ENCODE measurements at regions not wholly inside any gene's neighbourhood (a gene's known extent, or its start where the extent isn't known, plus 50 kb on each side); places are given as distances from the start of the nearest gene placed in this dataset.
"Not testable (repeated sequence)": the region's sequence is repeated elsewhere in the genome, so short reads cannot be mapped to it uniquely, and the experiment has no call there.

DNA sequence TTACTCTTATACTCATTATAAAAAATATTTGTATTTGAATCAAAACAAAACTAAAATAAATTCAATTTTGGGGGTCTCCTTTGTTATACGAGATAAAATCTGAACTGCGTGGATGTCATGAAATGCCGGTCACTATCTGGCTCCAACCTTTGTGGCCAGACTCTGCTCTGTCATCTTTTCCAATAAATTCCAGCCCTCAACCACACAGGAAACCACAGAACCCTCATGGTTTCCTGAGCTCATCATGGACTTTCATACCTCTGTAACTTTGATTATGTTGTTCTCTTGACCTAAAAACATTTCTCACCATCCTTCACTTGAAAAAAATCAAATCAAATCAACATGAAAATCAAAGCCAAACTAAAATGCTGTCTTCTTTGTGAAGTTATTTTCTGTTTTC lies 724.7 kb downstream of the METTL4 start:
- Histone ChIP-seq H2BK120ac (ENCODE audit: low read depth, low read length) (no peak overlapping the region), H3K9me3 (ENCODE audit: control insufficient read depth, low read length) (no peaks in the 10 kb centered on the region), H3K27me3 (ENCODE audit: control insufficient read depth in 1 of 2, insufficient read depth in 1 of 2, low read length in 2 of 2) (no peaks in the 10 kb centered on the region), H3K27ac (ENCODE audit: low read length, poor library complexity, severe bottlenecking) (no peak overlapping the region), H2BK12ac (ENCODE audit: low read length in 2 of 2) (no peak overlapping the region), H3K4me2 (ENCODE audit: low read length, poor library complexity, severe bottlenecking) (no peak overlapping the region), H3K79me1 (replicated peaks; ENCODE audit: low read length, poor library complexity, severe bottlenecking) (no peaks in the 10 kb centered on the region), H2AK5ac (ENCODE audit: low read length, severe bottlenecking) (no peak overlapping the region), H3K4me3 (ENCODE audit: insufficient read depth in 1 of 2, low read depth in 1 of 2, low read length in 2 of 2) (no peak overlapping the region), H3K14ac (ENCODE audit: low read length in 2 of 2) (no peak overlapping the region), H3K36me3 (ENCODE audit: control insufficient read depth in 1 of 2, insufficient read depth in 2 of 2, low read depth in 1 of 2, low read length in 2 of 2) (no peaks in the 10 kb centered on the region), H3K18ac (ENCODE audit: low read depth in 1 of 2, low read length in 2 of 2) (no peak overlapping the region), H3K9ac (ENCODE audit: low read length) (no peak overlapping the region), H2AFZ (ENCODE audit: low read depth, low read length) (no peak overlapping the region), H3K4me1 (ENCODE audit: control insufficient read depth, insufficient read depth, low read depth, low read length) (peaks cover 2% of the 10 kb centered on the region), H2BK15ac (ENCODE audit: low read depth, poor library complexity, severe bottlenecking) (no peak overlapping the region), H2BK5ac (ENCODE audit: low read depth, low read length, poor library complexity, severe bottlenecking) (no peak overlapping the region), H3K4ac (ENCODE audit: low read depth in 1 of 2, low read length in 2 of 2) (no peak overlapping the region), H4K8ac (ENCODE audit: low read length) (no peak overlapping the region), H4K91ac (ENCODE audit: low read length) (no peak overlapping the region), H3K23ac (ENCODE audit: low read length in 2 of 2) (no peak overlapping the region)
- no peak for DNase-seq
- WGBS: 59% methylated on average over 3 of the region's 3 CpGs

DNA sequence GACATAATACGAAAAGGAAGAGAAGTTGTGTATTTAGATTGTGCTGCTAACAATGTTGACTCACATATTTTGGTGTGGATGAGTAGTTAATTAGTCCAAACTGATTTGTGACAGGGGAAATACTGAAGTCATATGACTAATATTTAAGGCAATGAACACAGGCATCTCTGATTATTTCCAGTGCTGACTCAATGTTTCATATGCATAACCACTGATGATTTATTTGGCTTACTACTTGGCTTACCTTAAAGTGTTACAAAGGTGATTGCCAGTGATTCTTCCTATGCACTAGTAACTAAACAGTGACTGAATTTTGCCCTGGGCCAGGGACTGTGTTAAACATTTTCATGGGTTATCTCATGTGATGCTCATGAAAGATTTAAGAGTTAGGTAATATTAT lies 722.6 kb downstream of the METTL4 start:
- Histone ChIP-seq H2AFZ (ENCODE audit: low read depth, low read length) (no peak overlapping the region), H3K18ac (ENCODE audit: low read depth in 1 of 2, low read length in 2 of 2) (no peak overlapping the region), H3K4me2 (ENCODE audit: low read length, poor library complexity, severe bottlenecking) (no peak overlapping the region), H2BK15ac (ENCODE audit: low read depth, poor library complexity, severe bottlenecking) (no peak overlapping the region), H3K23ac (ENCODE audit: low read length in 2 of 2) (no peak overlapping the region), H3K4me3 (ENCODE audit: insufficient read depth in 1 of 2, low read depth in 1 of 2, low read length in 2 of 2) (no peak overlapping the region), H4K91ac (ENCODE audit: low read length) (no peak overlapping the region), H4K8ac (ENCODE audit: low read length) (no peak overlapping the region), H2BK120ac (ENCODE audit: low read depth, low read length) (no peak overlapping the region), H2AK5ac (ENCODE audit: low read length, severe bottlenecking) (no peak overlapping the region), H3K9me3 (ENCODE audit: control insufficient read depth, low read length) (no peaks in the 10 kb centered on the region), H2BK5ac (ENCODE audit: low read depth, low read length, poor library complexity, severe bottlenecking) (no peak overlapping the region), H3K27ac (ENCODE audit: low read length, poor library complexity, severe bottlenecking) (no peak overlapping the region), H3K14ac (ENCODE audit: low read length in 2 of 2) (no peak overlapping the region), H3K9ac (ENCODE audit: low read length) (no peak overlapping the region), H3K79me1 (replicated peaks; ENCODE audit: low read length, poor library complexity, severe bottlenecking) (no peaks in the 10 kb centered on the region), H3K4me1 (ENCODE audit: control insufficient read depth, insufficient read depth, low read depth, low read length) (peaks cover 2% of the 10 kb centered on the region), H3K27me3 (ENCODE audit: control insufficient read depth in 1 of 2, insufficient read depth in 1 of 2, low read length in 2 of 2) (no peaks in the 10 kb centered on the region), H3K36me3 (ENCODE audit: control insufficient read depth in 1 of 2, insufficient read depth in 2 of 2, low read depth in 1 of 2, low read length in 2 of 2) (no peaks in the 10 kb centered on the region), H3K4ac (ENCODE audit: low read depth in 1 of 2, low read length in 2 of 2) (no peak overlapping the region), H2BK12ac (ENCODE audit: low read length in 2 of 2) (no peak overlapping the region)
- 41% methylated on average over 1 of the region's 1 CpG for WGBS
- no peak for DNase-seq

DNA sequence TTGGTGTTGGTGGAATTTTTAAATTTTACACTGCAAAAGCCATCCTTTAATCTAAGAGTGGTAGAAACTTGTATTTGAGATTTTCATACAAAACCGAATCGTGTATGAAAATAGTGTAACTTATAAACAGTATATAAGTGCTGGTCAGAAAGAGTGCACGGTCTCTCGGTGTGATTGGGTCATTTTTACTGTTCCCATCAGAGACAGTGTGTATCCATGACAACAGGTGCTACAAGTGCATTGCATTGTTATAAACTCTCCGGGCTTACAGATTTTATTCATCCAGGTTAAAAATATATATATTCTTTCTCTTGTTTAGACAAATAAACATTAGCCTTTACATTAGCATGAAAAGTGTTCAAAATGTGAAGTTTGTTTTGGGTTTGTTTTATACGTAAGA lies 721.9 kb downstream of the METTL4 start:
- no peak overlapping the region for H2BK120ac ChIP-seq (ENCODE audit: low read depth, low read length)
- WGBS: 53% methylated on average over 4 of the region's 6 CpGs
- no peak overlapping the region for H2AFZ ChIP-seq (ENCODE audit: low read depth, low read length)
- H3K27me3 ChIP-seq (ENCODE audit: control insufficient read depth in 1 of 2, insufficient read depth in 1 of 2, low read length in 2 of 2): no peaks in the 10 kb centered on the region
- no peak overlapping the region for H3K4me2 ChIP-seq (ENCODE audit: low read length, poor library complexity, severe bottlenecking)
- H3K27ac ChIP-seq (ENCODE audit: low read length, poor library complexity, severe bottlenecking): no peak overlapping the region
- H4K91ac ChIP-seq (ENCODE audit: low read length): no peak overlapping the region
- H3K36me3 ChIP-seq (ENCODE audit: control insufficient read depth in 1 of 2, insufficient read depth in 2 of 2, low read depth in 1 of 2, low read length in 2 of 2): no peaks in the 10 kb centered on the region
- H3K4ac ChIP-seq (ENCODE audit: low read depth in 1 of 2, low read length in 2 of 2): no peak overlapping the region
- H3K9me3 ChIP-seq (ENCODE audit: control insufficient read depth, low read length): no peaks in the 10 kb centered on the region
- H2AK5ac ChIP-seq (ENCODE audit: low read length, severe bottlenecking): no peak overlapping the region
- H3K4me3 ChIP-seq (ENCODE audit: insufficient read depth in 1 of 2, low read depth in 1 of 2, low read length in 2 of 2): no peak overlapping the region
- H3K23ac ChIP-seq (ENCODE audit: low read length in 2 of 2): no peak overlapping the region
- no peak overlapping the region for H2BK5ac ChIP-seq (ENCODE audit: low read depth, low read length, poor library complexity, severe bottlenecking)
- H3K79me1 ChIP-seq (replicated peaks; ENCODE audit: low read length, poor library complexity, severe bottlenecking): no peaks in the 10 kb centered on the region
- peaks cover 2% of the 10 kb centered on the region for H3K4me1 ChIP-seq (ENCODE audit: control insufficient read depth, insufficient read depth, low read depth, low read length)
- no peak overlapping the region for H3K14ac ChIP-seq (ENCODE audit: low read length in 2 of 2)
- DNase-seq: no peak
- H2BK12ac ChIP-seq (ENCODE audit: low read length in 2 of 2): no peak overlapping the region
- no peak overlapping the region for H3K18ac ChIP-seq (ENCODE audit: low read depth in 1 of 2, low read length in 2 of 2)
- H4K8ac ChIP-seq (ENCODE audit: low read length): no peak overlapping the region
- no peak overlapping the region for H2BK15ac ChIP-seq (ENCODE audit: low read depth, poor library complexity, severe bottlenecking)
- H3K9ac ChIP-seq (ENCODE audit: low read length): no peak overlapping the region

DNA sequence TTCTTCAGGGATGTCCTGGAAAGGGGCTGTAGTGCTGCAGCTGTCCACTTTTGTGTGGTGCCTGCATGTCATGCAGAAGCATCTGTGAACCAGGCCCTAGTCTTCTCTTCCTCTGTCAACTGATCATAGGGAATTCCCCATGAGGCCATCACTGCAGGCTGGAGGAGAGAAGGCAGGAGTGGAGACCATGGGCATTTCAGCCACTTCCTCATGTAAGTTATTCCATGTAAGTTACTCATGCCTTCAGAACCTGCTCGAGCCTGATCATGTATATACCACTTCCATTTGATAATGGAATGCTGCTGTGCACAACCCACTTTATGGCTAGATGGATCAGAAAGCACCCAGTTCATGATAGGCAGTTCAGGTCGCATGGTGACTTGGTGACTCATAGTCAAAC lies 714.0 kb downstream of the METTL4 start:
- not testable (repeated sequence) for H3K36me3 ChIP-seq (ENCODE audit: control insufficient read depth in 1 of 2, insufficient read depth in 2 of 2, low read depth in 1 of 2, low read length in 2 of 2); H3K27me3 ChIP-seq (ENCODE audit: control insufficient read depth in 1 of 2, insufficient read depth in 1 of 2, low read length in 2 of 2); H2BK120ac ChIP-seq (ENCODE audit: low read depth, low read length); H3K4me1 ChIP-seq (ENCODE audit: control insufficient read depth, insufficient read depth, low read depth, low read length); H2BK12ac ChIP-seq (ENCODE audit: low read length in 2 of 2); H3K23ac ChIP-seq (ENCODE audit: low read length in 2 of 2); H3K9ac ChIP-seq (ENCODE audit: low read length); H2BK15ac ChIP-seq (ENCODE audit: low read depth, poor library complexity, severe bottlenecking); H2AFZ ChIP-seq (ENCODE audit: low read depth, low read length); H2AK5ac ChIP-seq (ENCODE audit: low read length, severe bottlenecking); H3K4ac ChIP-seq (ENCODE audit: low read depth in 1 of 2, low read length in 2 of 2); H3K27ac ChIP-seq (ENCODE audit: low read length, poor library complexity, severe bottlenecking); DNase-seq; H2BK5ac ChIP-seq (ENCODE audit: low read depth, low read length, poor library complexity, severe bottlenecking); H3K4me2 ChIP-seq (ENCODE audit: low read length, poor library complexity, severe bottlenecking); H4K91ac ChIP-seq (ENCODE audit: low read length); H3K18ac ChIP-seq (ENCODE audit: low read depth in 1 of 2, low read length in 2 of 2); H3K9me3 ChIP-seq (ENCODE audit: control insufficient read depth, low read length); H3K4me3 ChIP-seq (ENCODE audit: insufficient read depth in 1 of 2, low read depth in 1 of 2, low read length in 2 of 2); H3K79me1 ChIP-seq (replicated peaks; ENCODE audit: low read length, poor library complexity, severe bottlenecking); H4K8ac ChIP-seq (ENCODE audit: low read length); H3K14ac ChIP-seq (ENCODE audit: low read length in 2 of 2)
- 68% methylated on average over 2 of the region's 2 CpGs for WGBS
